CD4-positive, CD25-positive, alpha-beta regulatory T cell (primary cell): ENCODE measurements at regions not wholly inside any gene's neighbourhood (a gene's known extent, or its start where the extent isn't known, plus 50 kb on each side); places are given as distances from the start of the nearest gene placed in this dataset.
"Not testable (repeated sequence)": the region's sequence is repeated elsewhere in the genome, so short reads cannot be mapped to it uniquely, and the experiment has no call there.

Experiments used
- ATAC-seq, 2 donors: fragments of 150-1000 bp; cut with Tn5 transposase; one replicate each; pipeline ENCODE4 v1.10.0; 2021; ENCODE audit warnings: low read depth in 2 of 2, moderate number of reproducible peaks in 2 of 2, moderate library complexity in 1 of 2
- DNase-seq, 3 donors: peaks; one replicate each; pipeline versions ENCODE4 v3.0.0 to v3.0.0-alpha.2; 2012 to 2022; ENCODE audit warnings: mixed read lengths in 1 of 3
- H3K27ac ChIP-seq: one replicate; pipeline ENCODE4 v1.7.0; 2013; ENCODE audit warnings: mild to moderate bottlenecking, low read length; ENCODE audit not compliant: insufficient read depth, poor library complexity, severe bottlenecking
- H3K27me3 ChIP-seq: one replicate; pipeline ENCODE4 v1.7.0; 2013; ENCODE audit warnings: low read length; ENCODE audit not compliant: control insufficient read depth, insufficient read depth
- H3K36me3 ChIP-seq: one replicate; pipeline ENCODE4 v1.7.0; 2013; ENCODE audit warnings: mild to moderate bottlenecking, low read length, moderate library complexity; ENCODE audit not compliant: control insufficient read depth, insufficient read depth
- H3K4me1 ChIP-seq: 2 replicates; pipeline ENCODE4 v1.7.0; 2013; ENCODE audit warnings: mild to moderate bottlenecking, low read length; ENCODE audit not compliant: insufficient read depth, control insufficient read depth, poor library complexity, severe bottlenecking
- H3K4me3 ChIP-seq: one replicate; pipeline ENCODE4 v1.7.0; 2013; ENCODE audit warnings: low read depth, mild to moderate bottlenecking, low read length, moderate library complexity
- H3K9me3 ChIP-seq, 2 experiments: 1 replicate in 1 of 2; 2 replicates in 1 of 2; pipeline ENCODE4 v1.7.0; 2013; ENCODE audit warnings: low read length in 2 of 2, mild to moderate bottlenecking in 1 of 2, moderate library complexity in 1 of 2; ENCODE audit not compliant: control insufficient read depth in 2 of 2
- H3K27ac Mint-ChIP-seq, 3 donors: one replicate each; pipeline ENCODE4 v1.8.0; 2020 to 2022; ENCODE audit warnings: mild to moderate bottlenecking in 3 of 3, mixed read lengths in 3 of 3, moderate library complexity in 2 of 3
- H3K27me3 Mint-ChIP-seq: one replicate; pipeline ENCODE4 v1.8.0; 2022; ENCODE audit warnings: mild to moderate bottlenecking, mixed read lengths
- H3K36me3 Mint-ChIP-seq: one replicate; pipeline ENCODE4 v1.8.0; 2020; ENCODE audit warnings: mixed read lengths
- H3K4me1 Mint-ChIP-seq, 4 donors: one replicate each; pipeline ENCODE4 v1.8.0; 2020 to 2022; ENCODE audit warnings: mixed read lengths in 4 of 4, mild to moderate bottlenecking in 1 of 4
- H3K4me3 Mint-ChIP-seq, 4 donors: one replicate each; pipeline ENCODE4 v1.8.0; 2020 to 2022; ENCODE audit warnings: mild to moderate bottlenecking in 4 of 4, mixed read lengths in 4 of 4, moderate library complexity in 3 of 4
- H3K9me3 Mint-ChIP-seq, 7 donors: one replicate each; pipeline ENCODE4 v1.8.0; 2020 to 2022; ENCODE audit warnings: mixed read lengths in 7 of 7, mild to moderate bottlenecking in 3 of 7, moderate library complexity in 2 of 7

DNA sequence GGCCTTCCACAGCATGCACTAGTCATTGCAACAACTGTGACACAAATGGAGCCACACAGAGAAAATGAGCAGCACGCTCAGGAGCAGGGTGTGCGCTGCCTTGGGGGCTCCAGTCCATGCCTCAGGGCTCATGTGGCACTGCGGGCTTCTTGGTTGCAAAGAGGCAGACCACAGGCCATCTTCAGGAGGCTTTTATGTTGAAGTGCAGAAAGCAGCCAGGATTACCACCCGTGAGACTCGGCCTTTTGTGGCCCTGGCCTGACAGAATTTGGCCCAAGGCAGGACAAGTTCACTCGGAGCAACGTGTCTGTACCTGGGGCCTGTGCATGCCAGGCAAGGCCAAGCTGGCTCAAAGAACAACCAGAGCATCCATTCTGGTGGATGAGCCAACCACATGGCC, 602.3 kb downstream of the CWH43 start:
- H3K27ac Mint-ChIP-seq, H3K36me3 Mint-ChIP-seq, H3K4me1 ChIP-seq, H3K9me3 ChIP-seq, DNase-seq, H3K36me3 ChIP-seq, H3K27me3 ChIP-seq, ATAC-seq, H3K27me3 Mint-ChIP-seq, H3K4me3 Mint-ChIP-seq, H3K4me1 Mint-ChIP-seq, H3K27ac ChIP-seq, H3K4me3 ChIP-seq: not testable (repeated sequence)
- H3K9me3 Mint-ChIP-seq = peaks cover 0 to 12% (median 0%) of the 10 kb centered on the region in 7 donors

DNA sequence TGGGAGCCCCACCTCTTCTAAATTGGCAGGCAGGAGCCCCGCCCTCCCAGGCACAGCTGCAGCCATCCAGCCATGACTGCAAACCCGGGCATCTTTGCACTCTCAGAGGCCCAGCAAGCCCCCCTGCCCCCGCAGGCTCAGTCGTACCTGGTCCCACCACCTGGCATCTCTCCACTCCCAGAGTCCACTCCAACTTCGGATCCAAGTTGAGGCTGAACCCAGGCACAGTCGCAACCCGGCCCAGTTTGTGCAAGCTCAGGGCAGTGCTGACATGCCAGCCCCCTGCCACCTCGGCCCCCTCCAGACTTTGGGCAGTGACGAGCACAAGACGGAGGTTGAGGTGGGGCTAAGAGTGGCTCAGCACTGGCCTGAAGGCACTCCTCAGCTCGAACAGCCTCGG, 632.4 kb downstream of the CWH43 start:
- not testable (repeated sequence) for H3K27me3 Mint-ChIP-seq, H3K4me1 ChIP-seq, H3K27ac Mint-ChIP-seq, ATAC-seq, DNase-seq, H3K9me3 ChIP-seq, H3K36me3 Mint-ChIP-seq, H3K4me3 Mint-ChIP-seq, H3K27ac ChIP-seq, H3K27me3 ChIP-seq, H3K4me3 ChIP-seq, H3K4me1 Mint-ChIP-seq, H3K36me3 ChIP-seq
- H3K9me3 Mint-ChIP-seq = peaks cover 0 to 14% (median 0%) of the 10 kb centered on the region in 7 donors

- not testable (repeated sequence) for DNase-seq
Measured at GRCh38 chr4:49626478-49626877, 640.4 kb downstream of the CWH43 start.

More at GRCh38 chr4:49626478-49626877, 640.4 kb downstream of the CWH43 start:
- not testable (repeated sequence) for ATAC-seq, H3K4me1 Mint-ChIP-seq, H3K27me3 ChIP-seq, H3K4me1 ChIP-seq, H3K27ac ChIP-seq, H3K4me3 Mint-ChIP-seq, H3K27ac Mint-ChIP-seq, H3K4me3 ChIP-seq, H3K36me3 ChIP-seq, H3K27me3 Mint-ChIP-seq, H3K36me3 Mint-ChIP-seq, H3K9me3 ChIP-seq
- peaks cover 0 to 18% (median 2%) of the 10 kb centered on the region in 7 donors for H3K9me3 Mint-ChIP-seq
